ENCODE measurements at regions not wholly inside any gene's neighbourhood (a gene's known extent, or its start where the extent isn't known, plus 50 kb on each side); places are given as distances from the start of the nearest gene placed in this dataset.

DNA sequence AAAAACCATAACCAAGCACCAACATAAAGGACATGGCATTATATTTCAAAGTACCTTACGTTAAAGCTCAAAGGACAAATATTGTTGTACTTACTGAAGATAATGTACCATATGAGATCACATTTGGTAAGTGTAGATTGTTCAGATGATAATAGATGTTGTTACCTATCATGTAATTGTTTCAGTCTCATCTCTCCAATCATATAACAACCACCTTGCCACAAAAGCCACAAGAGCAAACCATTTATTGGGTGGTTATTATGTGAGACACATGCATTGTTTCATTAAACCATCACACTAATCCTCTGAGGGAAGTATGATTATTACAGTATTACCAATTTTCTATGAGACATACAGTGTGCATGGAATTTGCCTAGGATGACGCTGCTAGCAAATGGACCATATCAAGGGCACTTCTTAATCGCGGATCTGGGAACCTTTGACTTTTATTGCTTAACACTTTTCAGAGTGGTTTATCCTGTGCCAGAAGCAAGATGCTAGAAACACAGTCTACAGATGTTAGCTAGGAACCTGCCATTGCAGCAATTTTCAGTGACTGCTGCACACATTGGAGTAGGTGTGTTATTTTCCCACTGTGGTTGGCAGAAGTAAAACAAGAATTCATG is 149.8 kb upstream of the AKIRIN2 start:
- no peak for DNase-seq (ENCODE audit: low read depth, low spot score)

DNA sequence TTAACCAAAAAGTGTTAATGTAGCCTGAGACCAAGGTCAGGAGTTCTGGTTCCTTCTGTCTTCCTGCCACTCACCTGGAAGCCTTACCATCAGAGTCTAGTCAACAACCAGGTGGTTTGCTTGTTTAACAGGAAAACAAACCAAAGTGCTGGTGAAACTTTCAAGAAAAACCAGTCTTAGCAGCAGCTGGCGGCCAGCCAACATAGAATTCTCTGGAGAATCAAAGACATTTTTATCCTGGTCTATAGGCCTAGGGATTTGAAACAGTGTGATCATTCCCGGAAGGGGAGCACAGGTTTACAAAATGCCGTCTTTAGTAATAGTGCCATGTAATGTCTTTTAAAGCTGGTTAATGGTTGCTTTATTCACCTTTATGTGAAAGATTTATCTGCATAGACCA is 146.6 kb upstream of the AKIRIN2 start:
- no peak for DNase-seq (ENCODE audit: low read depth, low spot score)

DNA sequence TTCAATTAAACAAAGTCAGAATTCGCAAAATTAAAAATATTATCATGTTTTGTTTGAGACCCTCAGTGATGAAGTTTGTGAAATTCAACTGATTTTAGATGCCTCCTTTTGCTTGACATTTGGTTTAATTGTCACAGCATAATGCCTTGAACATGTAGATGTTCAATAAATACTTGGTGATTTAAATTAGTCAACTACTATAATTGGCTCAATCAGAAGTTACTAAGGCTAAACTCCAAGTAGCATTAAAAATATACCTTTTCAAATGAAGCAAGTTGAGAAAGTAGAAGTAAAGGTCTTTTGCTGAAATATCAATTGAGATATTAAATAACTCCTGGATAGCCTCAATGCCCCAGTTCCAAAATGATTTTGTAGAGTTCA is 145.8 kb upstream of the AKIRIN2 start:
- DNase-seq (ENCODE audit: low read depth, low spot score): no peak

DNA sequence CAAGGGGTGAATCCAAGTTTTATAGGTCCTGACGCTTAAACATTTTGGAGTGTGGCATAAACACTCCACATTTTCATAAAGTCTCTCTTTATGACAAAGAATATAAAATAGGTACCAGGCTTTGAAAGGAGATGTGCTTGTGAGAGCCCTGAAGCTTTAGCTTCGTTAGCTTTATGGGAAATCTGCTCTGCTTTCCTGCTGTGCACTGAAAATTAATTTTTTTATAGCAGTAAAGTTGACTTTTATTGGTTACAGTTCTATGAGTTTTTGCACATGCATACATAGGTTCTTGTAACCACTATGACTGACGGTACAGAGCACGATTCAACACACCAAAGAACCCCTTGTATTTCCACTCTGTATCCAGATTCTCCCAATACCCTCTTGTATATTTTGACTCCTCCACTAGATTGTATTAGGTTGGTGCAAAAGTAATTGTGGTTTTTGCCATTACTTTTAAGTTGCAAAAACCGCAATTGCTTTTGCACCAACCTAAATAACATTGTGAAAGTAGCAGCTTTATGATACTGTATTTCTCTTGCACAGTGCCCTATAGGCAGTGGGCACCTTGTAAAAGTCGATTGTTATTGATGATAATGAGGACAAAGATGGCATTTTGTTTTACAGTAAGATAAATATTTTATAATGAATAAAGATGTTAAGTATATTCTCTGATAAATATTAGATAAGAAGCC is 145.2 kb upstream of the AKIRIN2 start:
- DNase-seq (ENCODE audit: low read depth, low spot score): no peak

DNA sequence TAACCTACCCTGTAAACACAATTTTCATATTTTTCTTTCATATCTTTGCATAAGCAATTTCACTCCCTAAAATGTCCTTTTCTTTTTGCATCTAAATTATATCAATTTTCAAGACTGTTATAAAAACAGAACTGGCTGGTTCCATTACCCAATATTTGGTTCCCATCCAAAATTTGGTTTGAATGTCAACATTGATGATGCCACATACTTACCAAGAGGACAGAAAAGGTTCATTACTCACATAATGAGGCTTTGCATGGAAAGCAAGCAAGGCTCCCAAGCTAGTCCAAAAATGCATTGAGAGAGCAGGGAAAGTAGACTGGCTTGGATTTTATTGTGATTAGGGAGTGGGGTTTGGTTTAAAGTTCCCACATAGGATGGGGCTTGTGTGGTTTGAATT is 144.4 kb upstream of the AKIRIN2 start:
- no peak for DNase-seq (ENCODE audit: low read depth, low spot score)

DNA sequence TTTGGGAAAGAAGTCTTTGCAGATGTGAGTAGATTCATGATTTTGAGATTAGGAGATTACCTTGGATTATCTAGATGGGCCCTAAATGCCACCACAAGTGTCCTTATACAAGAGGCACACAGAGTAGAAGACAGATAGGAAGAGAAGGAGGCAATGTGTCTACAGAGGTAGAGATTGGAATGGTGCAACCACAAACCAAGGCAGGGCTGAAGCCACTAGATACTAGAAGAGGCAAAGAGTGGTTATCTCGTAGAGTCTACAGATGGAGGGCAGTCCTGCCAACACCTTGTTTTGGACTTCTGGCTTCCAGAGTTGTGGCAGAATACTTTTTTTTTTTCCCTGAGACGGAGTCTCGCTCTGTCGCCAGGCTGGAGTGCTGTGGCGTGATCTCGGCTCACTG is 138.3 kb upstream of the AKIRIN2 start:
- no peak for DNase-seq (ENCODE audit: low read depth, low spot score)

DNA sequence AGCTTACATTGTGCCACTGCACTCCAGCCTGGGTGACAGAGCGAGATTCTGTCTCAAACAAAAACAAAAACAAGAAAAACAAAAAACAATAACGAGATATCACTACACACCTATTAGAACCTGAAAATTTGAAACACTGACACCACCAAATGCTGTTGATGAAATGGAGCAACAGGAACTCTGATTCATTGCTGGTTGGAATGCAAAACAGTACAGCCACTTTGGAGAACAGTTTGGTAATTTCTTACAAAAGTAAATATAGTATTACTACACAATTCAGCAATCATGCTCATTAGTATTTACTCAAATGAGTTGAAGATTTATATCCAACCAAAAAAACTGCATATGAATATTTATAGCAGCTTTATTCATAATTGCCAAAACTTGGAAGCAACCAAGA is 135.8 kb upstream of the AKIRIN2 start:
- DNase-seq (ENCODE audit: low read depth, low spot score): no peak

DNA sequence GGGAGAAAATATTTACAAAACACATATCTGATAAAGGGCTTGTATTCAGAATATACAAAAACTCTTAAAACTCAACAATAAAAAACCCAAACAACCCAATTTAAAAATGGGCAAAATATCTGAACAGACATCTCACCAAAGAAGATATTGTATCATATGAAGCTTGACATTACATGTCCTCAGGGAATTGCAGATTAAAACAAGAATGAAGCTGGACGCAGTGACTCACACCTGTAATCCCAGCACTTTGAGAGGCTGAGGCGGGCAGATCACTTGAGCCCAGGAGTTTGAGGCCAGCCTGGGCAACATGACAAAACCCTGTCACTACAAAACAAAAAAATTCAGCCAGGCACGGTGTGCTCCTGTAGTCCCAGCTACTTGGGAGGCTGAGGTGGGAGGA is 135.4 kb upstream of the AKIRIN2 start:
- DNase-seq (ENCODE audit: low read depth, low spot score): no peak

DNA sequence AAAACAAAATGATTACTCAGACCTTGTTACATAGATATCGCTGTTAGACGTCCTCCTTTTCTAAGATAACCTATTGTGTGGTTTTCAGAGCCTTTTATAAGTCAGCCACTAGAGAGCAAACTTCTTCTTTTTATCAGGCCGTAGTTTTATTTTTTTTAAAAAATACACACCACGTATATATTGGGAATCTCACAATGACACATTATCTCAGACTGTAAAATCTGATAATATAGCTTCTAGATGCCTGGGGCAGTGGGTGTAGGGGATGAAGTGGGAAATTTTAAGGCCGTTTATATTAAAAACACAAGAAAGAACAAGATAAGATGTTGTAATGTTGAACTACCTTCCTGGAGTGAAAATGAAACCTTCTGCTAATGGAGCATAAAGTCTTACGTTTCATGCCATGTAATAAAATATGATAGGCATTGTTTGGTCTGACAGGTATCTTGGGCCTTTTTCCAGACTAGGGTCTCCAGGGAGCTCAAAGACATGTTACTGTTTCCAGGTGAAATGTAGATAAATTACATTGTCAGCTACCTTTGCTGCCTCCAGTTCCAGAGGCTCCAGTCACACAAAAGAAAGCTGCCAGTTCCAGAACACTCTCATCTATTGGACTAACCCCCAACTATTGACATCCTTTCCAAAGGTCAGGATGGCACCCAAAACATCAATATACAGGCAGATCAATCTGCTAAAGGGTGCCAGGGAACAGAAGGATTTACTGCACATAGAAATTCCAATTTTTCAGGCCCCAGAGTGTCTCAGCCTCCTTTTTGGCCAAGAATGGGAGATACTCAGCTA is 130.2 kb upstream of the AKIRIN2 start:
- no peak for DNase-seq (ENCODE audit: low read depth, low spot score)

DNA sequence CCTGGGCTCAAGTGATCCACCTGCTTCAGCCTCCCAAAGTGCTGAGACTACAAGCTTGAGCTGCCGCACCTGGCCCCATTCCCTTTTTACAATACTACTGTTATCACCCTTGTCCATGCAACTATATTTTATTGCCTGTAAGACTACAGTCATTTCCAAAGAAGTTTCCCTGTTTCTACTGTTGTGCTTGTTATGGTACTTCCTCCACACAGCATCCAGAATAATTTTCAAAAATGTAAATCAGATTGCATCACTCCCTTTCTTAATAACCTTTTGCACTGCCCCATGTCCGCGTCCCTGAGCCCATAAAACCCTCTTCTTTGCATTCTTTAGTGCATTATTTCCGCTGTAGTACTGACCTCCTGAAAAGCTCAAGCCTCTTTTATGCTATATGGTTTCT is 128.9 kb upstream of the AKIRIN2 start:
- no peak for DNase-seq (ENCODE audit: low read depth, low spot score)

DNA sequence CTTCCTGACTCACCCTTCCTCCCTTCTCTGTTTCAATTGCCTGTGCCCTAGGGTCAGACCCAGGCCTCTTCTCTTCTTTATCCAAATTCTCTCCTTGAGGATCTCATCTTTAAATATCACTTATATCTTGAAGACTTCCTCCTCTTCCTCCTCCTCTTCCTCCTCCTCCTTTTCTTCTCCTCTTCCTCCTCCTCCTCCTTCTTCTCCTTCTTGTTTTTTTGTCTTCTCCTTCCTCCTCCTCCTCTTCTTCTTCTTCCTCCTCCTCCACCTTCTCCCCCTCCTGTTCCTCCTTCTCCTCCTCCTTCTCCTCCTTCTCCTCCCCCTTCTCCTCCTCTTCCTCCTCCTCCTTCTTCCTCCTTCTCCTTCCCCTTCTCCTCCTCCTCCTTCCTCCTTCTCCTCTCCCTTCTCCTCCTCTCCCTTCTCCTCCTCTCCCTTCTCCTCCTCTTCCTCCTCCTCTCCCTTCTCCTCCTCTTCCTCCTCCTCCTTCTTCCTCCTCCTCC is 127.6 kb upstream of the AKIRIN2 start:
- no peak for DNase-seq (ENCODE audit: low read depth, low spot score)

DNA sequence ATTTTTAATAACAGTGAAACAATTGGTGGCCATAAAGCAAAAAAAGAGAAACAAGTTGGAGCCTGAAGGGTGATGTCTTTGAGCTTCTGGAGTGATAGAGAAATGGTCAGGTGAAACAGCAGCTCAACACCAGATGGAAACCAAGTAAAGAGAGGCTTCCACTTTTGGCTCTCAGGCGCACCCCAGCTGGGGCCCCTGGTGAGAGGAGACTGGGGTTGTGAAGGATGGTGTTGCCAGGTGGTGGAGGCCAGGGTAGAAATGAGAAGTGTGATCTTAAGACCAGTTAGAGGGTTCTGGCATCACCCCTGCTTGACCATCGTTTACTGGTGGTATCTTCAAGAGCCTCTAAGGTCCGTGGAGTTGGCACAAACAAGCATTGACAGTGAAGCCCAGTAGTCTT is 126.0 kb upstream of the AKIRIN2 start:
- DNase-seq (ENCODE audit: low read depth, low spot score): no peak

DNA sequence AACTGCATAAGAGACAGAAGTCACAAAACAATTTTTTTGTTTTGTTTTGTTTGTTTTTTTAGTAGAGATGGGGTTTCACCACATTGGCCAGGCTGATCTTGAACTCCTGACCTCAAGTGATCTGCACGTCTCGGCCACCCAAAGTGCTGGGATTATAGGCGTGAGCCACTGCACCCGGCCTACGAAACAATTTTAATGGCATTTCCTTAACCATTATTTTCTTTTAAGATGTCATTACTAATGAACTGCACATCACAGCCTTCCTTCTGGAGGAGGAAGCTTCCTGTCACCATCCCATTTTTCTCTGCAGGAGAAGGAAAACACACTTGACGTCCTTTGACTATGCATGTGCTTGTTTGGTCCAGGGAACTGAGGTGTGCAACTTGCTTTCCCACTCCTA is 125.3 kb upstream of the AKIRIN2 start:
- no peak for DNase-seq (ENCODE audit: low read depth, low spot score)

DNA sequence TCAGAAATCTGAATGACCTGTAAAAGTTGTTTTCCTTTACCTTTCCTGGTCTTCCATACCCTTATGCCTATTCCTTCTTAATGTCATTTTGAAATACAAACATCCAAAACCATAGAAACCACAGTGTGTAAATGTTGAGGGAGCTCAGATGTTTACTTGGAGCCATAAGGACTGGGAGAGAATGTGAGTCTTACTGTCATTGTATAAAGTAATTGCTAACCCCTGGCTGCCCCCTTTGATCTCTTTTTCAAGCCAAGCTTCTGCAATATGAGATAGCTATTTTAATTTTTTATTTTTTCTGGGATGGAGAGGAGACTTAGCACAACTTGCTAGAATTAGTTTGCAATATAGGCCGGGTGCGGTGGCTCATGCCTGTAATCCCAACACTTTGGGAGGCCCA is 124.4 kb upstream of the AKIRIN2 start:
- no peak for DNase-seq (ENCODE audit: low read depth, low spot score)

DNA sequence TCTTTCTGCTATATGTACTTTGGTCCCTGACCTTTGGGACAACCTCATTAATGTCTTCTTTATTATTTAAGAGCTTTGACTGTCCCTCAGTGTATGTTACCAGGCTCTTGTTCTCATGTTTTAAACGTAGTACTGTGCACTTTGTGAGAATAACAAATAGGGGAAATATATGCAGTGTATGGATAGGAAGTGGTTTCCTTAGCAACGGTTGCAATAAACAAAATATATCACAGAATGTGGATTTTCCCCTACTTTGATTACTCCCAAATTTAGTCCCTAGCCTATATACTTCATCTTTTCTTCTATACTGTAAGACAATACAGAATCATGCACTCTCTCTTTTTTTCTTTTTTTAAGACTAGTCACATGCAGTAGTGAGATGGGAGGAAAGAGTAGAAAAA is 123.8 kb upstream of the AKIRIN2 start:
- DNase-seq (ENCODE audit: low read depth, low spot score): no peak

DNA sequence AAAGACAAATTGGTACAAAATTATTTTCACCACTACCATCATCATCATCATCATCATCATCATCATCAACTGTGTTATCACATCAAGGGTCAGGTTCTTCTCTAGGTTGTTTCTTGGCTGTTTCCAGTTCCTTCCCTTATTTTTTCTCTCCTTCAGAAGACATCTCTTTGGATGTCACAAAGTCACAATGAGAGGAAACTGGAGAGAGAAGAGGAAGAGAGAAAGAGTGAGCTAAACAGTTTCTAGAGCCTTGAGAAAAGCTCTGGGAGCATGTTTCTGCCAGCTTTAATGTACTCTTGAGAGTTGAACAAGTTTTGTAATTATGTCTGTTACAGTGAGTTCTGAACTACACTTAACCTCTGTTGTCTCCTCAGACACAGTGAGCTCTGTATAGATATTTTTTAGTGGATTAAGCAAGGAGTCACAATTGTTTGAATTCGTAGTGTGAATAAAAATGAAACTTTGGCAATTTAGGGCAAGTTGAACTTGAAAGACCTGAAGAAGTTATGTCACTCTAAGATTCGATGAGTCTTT is 123.0 kb upstream of the AKIRIN2 start:
- no peak for DNase-seq (ENCODE audit: low read depth, low spot score)

DNA sequence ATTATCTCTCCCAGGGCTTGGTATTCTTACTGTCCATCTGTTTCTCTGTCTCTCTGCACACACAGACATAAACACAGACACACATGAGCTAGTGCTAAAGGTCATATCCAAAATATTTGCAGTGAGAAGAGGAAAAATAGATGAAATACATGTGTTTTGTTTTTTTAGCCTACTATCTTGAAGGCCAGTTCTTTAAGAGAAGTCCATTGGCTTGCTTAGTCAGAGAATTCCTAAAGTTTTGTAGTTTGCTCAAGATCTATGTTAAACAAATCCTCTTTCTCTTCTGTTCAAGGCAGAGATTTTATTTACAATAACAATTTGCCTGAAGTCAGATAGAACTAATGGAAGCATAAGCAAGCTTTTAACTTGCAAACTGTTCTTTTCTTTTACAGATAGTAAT is 120.0 kb upstream of the AKIRIN2 start:
- no peak for DNase-seq (ENCODE audit: low read depth, low spot score)

DNA sequence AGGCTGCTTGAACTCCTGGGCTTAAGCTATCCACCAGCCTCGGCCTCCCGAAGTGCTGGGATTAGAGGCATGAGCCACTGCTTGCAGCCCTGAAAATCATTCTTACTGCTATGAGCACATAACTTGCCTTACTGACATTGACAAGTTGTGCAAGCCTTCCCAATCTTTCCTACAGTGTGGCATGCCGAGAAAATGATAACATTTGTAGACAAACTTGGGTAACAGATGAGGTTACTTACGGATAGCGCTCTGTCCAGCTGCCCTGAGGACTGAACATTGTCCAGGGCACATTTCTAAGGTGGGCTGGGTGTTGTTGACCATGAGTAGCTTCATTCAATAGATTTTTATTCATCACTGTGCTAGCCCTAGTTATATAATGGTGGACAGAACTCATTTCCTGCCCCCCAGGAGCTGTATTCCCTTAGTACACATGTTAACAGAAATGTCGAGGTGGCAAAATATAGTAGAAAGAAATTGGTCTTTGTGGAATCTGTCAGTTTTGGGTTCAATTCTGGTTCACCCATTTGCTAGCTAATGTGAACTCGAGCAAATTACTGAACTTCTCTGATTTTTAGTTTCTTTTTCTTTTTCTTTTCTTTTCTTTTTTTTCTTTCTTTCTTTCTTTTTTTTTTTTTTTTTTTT is 118.4 kb upstream of the AKIRIN2 start:
- DNase-seq (ENCODE audit: low read depth, low spot score): no peak

DNA sequence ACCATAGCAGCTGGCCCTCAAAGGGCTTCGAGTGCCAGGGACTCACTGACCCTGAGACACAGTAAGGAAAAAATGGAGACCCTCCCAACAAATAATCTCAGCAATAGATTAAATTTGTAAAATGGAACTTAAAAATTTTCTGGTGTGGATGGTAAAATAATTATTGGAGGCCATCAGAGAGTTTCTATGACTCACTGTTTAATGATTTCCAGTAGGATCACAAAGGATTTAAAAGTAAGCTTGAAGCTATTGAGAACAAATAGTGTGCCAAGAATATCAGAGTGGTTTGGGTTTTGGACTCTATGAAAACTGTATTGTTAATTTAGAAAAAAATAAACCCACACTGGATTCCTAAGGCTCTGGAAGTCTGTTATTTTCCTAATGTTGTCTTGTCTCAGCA is 115.2 kb upstream of the AKIRIN2 start:
- no peak for DNase-seq (ENCODE audit: low read depth, low spot score)

DNA sequence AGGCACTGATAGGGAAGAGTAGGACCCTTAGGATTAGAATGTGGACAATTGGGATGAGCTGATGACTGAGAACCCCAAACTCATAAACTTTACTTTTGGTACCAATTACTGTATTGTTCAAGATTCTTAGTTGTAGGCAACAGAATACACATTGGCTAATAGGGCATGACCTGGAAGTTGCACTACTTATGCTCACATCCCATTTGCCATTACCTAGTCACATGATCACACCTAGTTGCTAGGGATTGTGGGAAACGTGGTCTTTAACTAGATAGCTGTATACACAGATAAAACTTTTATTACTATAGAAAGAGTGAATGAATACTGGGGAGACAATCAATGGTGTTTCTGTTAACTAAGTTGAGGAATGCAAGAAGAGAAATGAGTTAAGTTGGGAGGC is 113.4 kb upstream of the AKIRIN2 start:
- DNase-seq (ENCODE audit: low read depth, low spot score): no peak

DNA sequence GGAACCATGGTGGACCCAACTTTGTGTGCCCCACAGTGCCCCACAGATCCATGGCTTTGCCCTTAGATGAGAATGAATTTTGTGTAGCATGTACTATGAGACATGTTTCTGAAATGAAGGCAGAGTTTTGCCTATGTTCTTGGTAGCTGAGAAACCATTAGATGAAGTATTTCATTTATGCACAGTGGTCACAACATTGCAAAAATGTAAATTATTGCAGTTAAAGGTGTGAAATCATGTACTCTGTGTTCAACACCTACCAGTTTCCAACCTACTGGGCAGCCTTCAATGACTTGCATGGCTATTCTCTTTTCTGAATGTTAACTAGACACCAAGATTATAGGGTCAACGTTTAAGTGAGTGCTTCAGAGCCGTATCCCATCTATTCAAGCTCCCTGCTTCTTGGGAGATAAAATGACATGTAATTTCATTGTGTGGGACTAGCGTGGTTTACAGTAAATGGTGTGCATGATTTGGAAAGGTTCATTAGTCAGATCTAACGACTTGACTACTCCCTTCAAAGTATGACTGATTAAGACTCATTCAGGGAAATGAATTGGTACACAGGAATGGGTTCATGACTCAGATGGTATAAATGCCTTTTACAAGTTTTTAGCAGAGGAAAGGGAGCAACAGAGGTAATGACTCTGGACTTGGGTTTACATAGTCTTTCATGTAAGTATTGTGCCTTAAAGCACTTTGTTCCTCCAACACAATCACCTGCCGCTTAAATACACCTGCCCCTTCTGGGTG is 106.1 kb upstream of the AKIRIN2 start:
- DNase-seq (ENCODE audit: low read depth, low spot score): no peak
